ENCODE measurements at regions not wholly inside any gene's neighbourhood (a gene's known extent, or its start where the extent isn't known, plus 50 kb on each side); places are given as distances from the start of the nearest gene placed in this dataset.

GRCh38 chr4:152171556-152171955, 364.3 kb downstream of the FBXW7 start:
- no peaks in the 10 kb centered on the region for H3K36me3 ChIP-seq (ENCODE audit: insufficient read depth)
- 83% methylated on average over 4 of the region's 4 CpGs for WGBS
- H3K4me3 ChIP-seq (ENCODE audit: low read depth, low read length) = no peak overlapping the region
- no peak overlapping the region for H3K27ac ChIP-seq (ENCODE audit: low read depth)
- no peak for DNase-seq (ENCODE audit: extremely low spot score)
- no peaks in the 10 kb centered on the region for H3K4me1 ChIP-seq (ENCODE audit: insufficient read depth)

- no peak overlapping the region for H3K4me3 ChIP-seq (ENCODE audit: low read depth, low read length)
- DNase-seq (ENCODE audit: extremely low spot score) = no peak
- H3K4me1 ChIP-seq (ENCODE audit: insufficient read depth) = no peaks in the 10 kb centered on the region
- H3K36me3 ChIP-seq (ENCODE audit: insufficient read depth) = no peaks in the 10 kb centered on the region
- H3K27ac ChIP-seq (ENCODE audit: low read depth) = no peak overlapping the region
- 38% methylated on average over 6 of the region's 6 CpGs for WGBS
Measured at GRCh38 chr4:152169683-152170082, 366.2 kb downstream of the FBXW7 start.

- 59% methylated on average over 5 of the region's 5 CpGs for WGBS
- DNase-seq (ENCODE audit: extremely low spot score) = no peak
- H3K4me1 ChIP-seq (ENCODE audit: insufficient read depth) = no peaks in the 10 kb centered on the region
Measured at GRCh38 chr4:152168987-152169616, 366.8 kb downstream of the FBXW7 start.

DNA sequence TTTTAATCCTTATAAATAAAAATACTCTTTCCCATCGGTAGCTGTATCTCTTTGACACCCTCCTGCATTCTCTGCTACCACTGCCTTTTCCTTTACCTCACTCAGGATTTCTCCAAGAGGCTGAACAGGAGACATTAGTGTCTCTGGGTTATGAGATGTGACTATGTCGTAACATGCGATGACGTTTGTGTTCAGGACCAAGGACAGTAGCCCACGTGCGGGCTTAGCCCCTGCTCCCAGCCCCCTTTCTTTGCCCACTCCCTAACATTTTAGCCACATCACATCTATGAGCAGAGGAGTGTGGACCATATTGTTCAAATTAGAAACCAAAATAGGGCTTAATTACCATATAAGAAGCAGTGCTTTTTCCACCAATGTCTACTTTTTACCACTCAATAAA, 369.3 kb downstream of the FBXW7 start:
- WGBS = 26% methylated on average over 6 of the region's 6 CpGs
- DNase-seq (ENCODE audit: extremely low spot score) = no peak
- Histone ChIP-seq H3K4me1 (ENCODE audit: insufficient read depth) (no peaks in the 10 kb centered on the region), H3K4me3 (ENCODE audit: low read depth, low read length) (no peak overlapping the region), H3K36me3 (ENCODE audit: insufficient read depth) (no peaks in the 10 kb centered on the region), H3K27ac (ENCODE audit: low read depth) (no peak overlapping the region)

More at GRCh38 chr4:152168987-152169616, 366.8 kb downstream of the FBXW7 start:
- Histone ChIP-seq H3K27ac (ENCODE audit: low read depth) (no peak overlapping the region), H3K36me3 (ENCODE audit: insufficient read depth) (no peaks in the 10 kb centered on the region), H3K4me3 (ENCODE audit: low read depth, low read length) (no peak overlapping the region)

GRCh38 chr4:152165846-152166245, 370.0 kb downstream of the FBXW7 start:
- DNase-seq (ENCODE audit: extremely low spot score) = no peak
- H3K4me3 ChIP-seq (ENCODE audit: low read depth, low read length) = no peak overlapping the region
- H3K27ac ChIP-seq (ENCODE audit: low read depth) = no peak overlapping the region
- no peaks in the 10 kb centered on the region for H3K36me3 ChIP-seq (ENCODE audit: insufficient read depth)
- H3K4me1 ChIP-seq (ENCODE audit: insufficient read depth) = no peaks in the 10 kb centered on the region
- 70% methylated on average over 4 of the region's 4 CpGs for WGBS

DNA sequence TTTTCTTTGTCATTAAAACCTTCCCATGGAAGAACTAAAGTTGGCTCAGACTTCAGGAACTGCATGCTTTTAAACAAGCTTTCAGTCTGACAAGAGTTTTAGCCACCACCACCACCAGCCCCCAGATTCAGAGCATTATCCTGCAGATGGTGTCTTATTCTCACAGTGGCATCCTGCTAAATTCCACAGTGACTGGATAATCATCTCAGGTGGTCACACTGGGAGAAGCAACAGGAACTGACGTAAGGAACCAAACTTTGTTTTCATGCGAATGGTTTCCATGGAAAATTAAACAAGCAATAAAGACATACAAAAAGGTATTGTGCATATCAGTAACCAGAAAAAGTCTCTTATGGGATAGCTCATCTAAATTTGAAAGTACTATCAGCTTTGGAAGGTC, 370.7 kb downstream of the FBXW7 start:
- WGBS = 44% methylated on average over 2 of the region's 2 CpGs
- no peak overlapping the region for H3K27ac ChIP-seq (ENCODE audit: low read depth)
- no peaks in the 10 kb centered on the region for H3K36me3 ChIP-seq (ENCODE audit: insufficient read depth)
- H3K4me3 ChIP-seq (ENCODE audit: low read depth, low read length) = no peak overlapping the region
- H3K4me1 ChIP-seq (ENCODE audit: insufficient read depth) = no peaks in the 10 kb centered on the region
- no peak for DNase-seq (ENCODE audit: extremely low spot score)

DNA sequence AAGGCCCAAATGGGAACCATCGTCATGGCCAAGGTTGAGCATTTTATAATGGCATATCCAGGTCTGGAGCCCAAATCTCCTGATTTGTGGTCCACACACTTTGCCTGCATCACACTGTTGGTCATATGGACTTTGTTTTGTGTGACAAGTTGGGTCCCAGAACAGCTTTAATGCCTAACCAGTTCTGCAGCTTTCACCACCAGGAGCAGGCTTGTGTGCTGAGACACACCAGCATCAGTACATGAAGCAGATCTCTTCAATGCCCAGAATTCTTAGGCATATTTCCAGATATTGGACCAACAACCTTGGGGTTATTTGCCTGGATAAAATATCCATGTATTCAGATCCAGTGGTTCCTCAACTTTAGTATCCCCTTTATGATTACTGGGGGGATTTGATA, 371.3 kb downstream of the FBXW7 start:
- no peak for DNase-seq (ENCODE audit: extremely low spot score)
- 100% methylated on average over 1 of the region's 1 CpG for WGBS
- H3K4me3 ChIP-seq (ENCODE audit: low read depth, low read length) = no peak overlapping the region
- H3K36me3 ChIP-seq (ENCODE audit: insufficient read depth) = no peaks in the 10 kb centered on the region
- no peak overlapping the region for H3K27ac ChIP-seq (ENCODE audit: low read depth)
- H3K4me1 ChIP-seq (ENCODE audit: insufficient read depth) = no peaks in the 10 kb centered on the region

GRCh38 chr4:152162331-152162697, 373.6 kb downstream of the FBXW7 start:
- Histone ChIP-seq H3K36me3 (ENCODE audit: insufficient read depth) (no peaks in the 10 kb centered on the region), H3K4me3 (ENCODE audit: low read depth, low read length) (no peak overlapping the region), H3K27ac (ENCODE audit: low read depth) (no peak overlapping the region), H3K4me1 (ENCODE audit: insufficient read depth) (no peaks in the 10 kb centered on the region)
- DNase-seq (ENCODE audit: extremely low spot score) = no peak
- 39% methylated on average over 2 of the region's 2 CpGs for WGBS

GRCh38 chr4:152161676-152162330, 374.1 kb downstream of the FBXW7 start:
- H3K27ac ChIP-seq (ENCODE audit: low read depth) = no peak overlapping the region
- no peak for DNase-seq (ENCODE audit: extremely low spot score)
- H3K36me3 ChIP-seq (ENCODE audit: insufficient read depth) = no peaks in the 10 kb centered on the region
- H3K4me1 ChIP-seq (ENCODE audit: insufficient read depth) = no peaks in the 10 kb centered on the region
- 61% methylated on average over 3 of the region's 3 CpGs for WGBS
- H3K4me3 ChIP-seq (ENCODE audit: low read depth, low read length) = no peak overlapping the region

DNA sequence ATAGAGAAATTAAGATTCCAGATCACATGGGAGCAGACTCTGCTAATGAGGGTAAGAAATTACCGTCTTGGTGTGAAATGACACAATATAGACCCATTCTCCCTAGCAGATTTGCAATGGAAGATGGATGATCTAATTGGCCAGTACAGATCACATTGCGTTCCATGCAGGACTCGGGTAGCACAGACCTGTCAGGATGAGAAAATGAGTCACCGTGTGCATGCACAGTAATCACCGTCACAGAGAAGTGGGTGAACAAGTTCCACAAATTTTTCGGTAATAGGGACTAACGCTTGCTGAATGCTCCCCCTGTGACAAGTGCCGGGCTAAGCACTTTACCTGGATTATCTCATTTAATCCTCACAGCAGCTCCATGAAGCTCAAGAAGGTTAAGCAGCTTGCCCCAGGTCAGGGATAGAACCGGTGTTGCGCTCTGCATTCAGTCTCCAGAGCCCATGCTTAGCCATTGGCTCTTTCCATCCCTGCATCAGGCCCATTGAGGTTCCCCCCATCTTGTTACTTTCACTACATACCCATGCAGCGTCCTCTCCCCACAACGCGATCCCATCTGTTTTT, 375.6 kb downstream of the FBXW7 start:
- 86% methylated on average over 13 of the region's 13 CpGs for WGBS

DNA sequence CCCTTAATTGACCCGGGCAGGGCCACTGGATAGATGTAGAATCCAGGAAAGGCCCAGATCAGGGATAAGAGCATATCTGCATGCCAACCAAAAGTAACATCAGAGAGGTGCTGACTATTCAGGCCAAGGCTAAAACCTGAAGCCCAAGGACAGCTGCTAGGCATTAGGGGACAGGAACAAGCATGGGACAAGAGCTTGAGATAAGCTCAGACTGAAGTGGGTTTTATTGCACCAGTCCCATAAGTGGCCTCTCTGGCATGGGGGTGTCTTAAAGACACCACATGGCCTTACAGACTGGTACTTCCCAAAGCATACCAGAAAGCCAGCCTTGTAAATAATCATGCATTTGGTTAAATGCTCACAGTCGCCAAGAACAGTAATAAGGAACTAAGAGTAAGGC, 376.1 kb downstream of the FBXW7 start:
- WGBS = 65% methylated on average over 2 of the region's 2 CpGs
- Histone ChIP-seq H3K36me3 (ENCODE audit: insufficient read depth) (no peaks in the 10 kb centered on the region), H3K4me1 (ENCODE audit: insufficient read depth) (no peaks in the 10 kb centered on the region), H3K4me3 (ENCODE audit: low read depth, low read length) (no peak overlapping the region), H3K27ac (ENCODE audit: low read depth) (no peak overlapping the region)
- DNase-seq (ENCODE audit: extremely low spot score) = no peak

More for the DNA sequence above, 375.6 kb downstream of the FBXW7 start:
- no peak for DNase-seq (ENCODE audit: extremely low spot score)
- Histone ChIP-seq H3K4me3 (ENCODE audit: low read depth, low read length) (no peak overlapping the region), H3K27ac (ENCODE audit: low read depth) (no peak overlapping the region), H3K4me1 (ENCODE audit: insufficient read depth) (no peaks in the 10 kb centered on the region), H3K36me3 (ENCODE audit: insufficient read depth) (no peaks in the 10 kb centered on the region)

GRCh38 chr4:152158225-152158624, 377.7 kb downstream of the FBXW7 start:
- no peaks in the 10 kb centered on the region for H3K4me1 ChIP-seq (ENCODE audit: insufficient read depth)
- H3K4me3 ChIP-seq (ENCODE audit: low read depth, low read length) = no peak overlapping the region
- no peaks in the 10 kb centered on the region for H3K36me3 ChIP-seq (ENCODE audit: insufficient read depth)
- DNase-seq (ENCODE audit: extremely low spot score) = no peak
- H3K27ac ChIP-seq (ENCODE audit: low read depth) = no peak overlapping the region
- 49% methylated on average over 2 of the region's 2 CpGs for WGBS

- no peak for DNase-seq (ENCODE audit: extremely low spot score)
- H3K4me1 ChIP-seq (ENCODE audit: insufficient read depth) = no peaks in the 10 kb centered on the region
- WGBS = 85% methylated on average over 5 of the region's 5 CpGs
Measured at GRCh38 chr4:152157629-152158028, 378.3 kb downstream of the FBXW7 start.

DNA sequence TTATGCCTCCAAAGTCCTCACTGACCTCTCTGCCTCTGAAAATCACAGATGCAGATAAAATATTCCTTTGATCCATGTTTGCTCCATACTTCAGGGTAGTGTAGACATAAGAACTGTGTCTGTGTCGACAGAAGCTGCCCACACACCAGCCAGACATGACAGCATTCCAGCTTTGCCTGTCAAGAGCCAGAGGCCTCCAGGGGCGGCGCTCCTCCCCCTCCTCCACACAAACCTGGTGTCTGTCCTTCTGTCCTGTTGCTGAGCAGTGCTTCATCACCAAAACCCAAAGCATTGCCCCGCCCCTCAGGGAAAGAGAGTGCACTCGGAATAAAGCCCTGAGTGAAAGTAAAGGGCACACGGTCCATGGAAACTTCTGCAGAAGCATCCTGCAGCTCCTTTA, 379.4 kb downstream of the FBXW7 start:
- H3K4me3 ChIP-seq (ENCODE audit: low read depth, low read length) = no peak overlapping the region
- DNase-seq (ENCODE audit: extremely low spot score) = no peak
- H3K36me3 ChIP-seq (ENCODE audit: insufficient read depth) = no peaks in the 10 kb centered on the region
- no peak overlapping the region for H3K27ac ChIP-seq (ENCODE audit: low read depth)
- 79% methylated on average over 6 of the region's 6 CpGs for WGBS
- no peaks in the 10 kb centered on the region for H3K4me1 ChIP-seq (ENCODE audit: insufficient read depth)

More at GRCh38 chr4:152157629-152158028, 378.3 kb downstream of the FBXW7 start:
- Histone ChIP-seq H3K36me3 (ENCODE audit: insufficient read depth) (no peaks in the 10 kb centered on the region), H3K4me3 (ENCODE audit: low read depth, low read length) (no peak overlapping the region), H3K27ac (ENCODE audit: low read depth) (no peak overlapping the region)

All from urinary bladder (tissue), 3 donors.